ENCODE measurements at regions not wholly inside any gene's neighbourhood (a gene's known extent, or its start where the extent isn't known, plus 50 kb on each side); places are given as distances from the start of the nearest gene placed in this dataset.

GRCh38 chr12:98437806-98438595, 77.4 kb upstream of the TMPO start:
- Histone ChIP-seq H3K18ac (ENCODE audit: insufficient read length, low read depth, low read length) (no peak overlapping the region), H3K4me1 (ENCODE audit: insufficient read depth, low read length) (no peaks in the 10 kb centered on the region), H3K4ac (ENCODE audit: low read depth, low read length) (no peak overlapping the region), H3K23me2 (ENCODE audit: insufficient read length, low read depth, low read length, poor library complexity, severe bottlenecking) (no peaks in the 10 kb centered on the region), H4K20me1 (ENCODE audit: control insufficient read depth, insufficient read depth, insufficient read length) (no peaks in the 10 kb centered on the region), H4K8ac (replicated peaks; ENCODE audit: insufficient read length, low read depth, low read length) (no peak overlapping the region), H3K4me2 (ENCODE audit: insufficient read depth, insufficient read length, low read length) (no peak overlapping the region), H3K79me1 (ENCODE audit: insufficient read depth, low read depth, low read length, poor library complexity, severe bottlenecking) (no peaks in the 10 kb centered on the region), H4K5ac (ENCODE audit: insufficient read length, low read depth, low read length) (no peak overlapping the region), H2AFZ (ENCODE audit: low read length) (no peak overlapping the region), H2BK15ac (ENCODE audit: low read depth, low read length) (no peak overlapping the region), H3T11ph (ENCODE audit: low read length) (no peak overlapping the region), H3K23ac (ENCODE audit: insufficient read length, low read depth, low read length) (no peak overlapping the region), H2BK12ac (ENCODE audit: insufficient read length, low read depth, low read length) (no peak overlapping the region), H2BK120ac (ENCODE audit: low read depth, low read length, poor library complexity, severe bottlenecking) (no peak overlapping the region), H2BK20ac (ENCODE audit: low read depth, low read length, poor library complexity, severe bottlenecking) (no peak overlapping the region), H3K27ac (ENCODE audit: insufficient read length, low read depth, low read length) (no peak overlapping the region), H2BK5ac (ENCODE audit: insufficient read length, low read length) (no peak overlapping the region), H4K91ac (ENCODE audit: insufficient read length, low read depth, low read length) (no peak overlapping the region), H3K9me3 (ENCODE audit: control insufficient read depth, low read depth, low read length) (no peaks in the 10 kb centered on the region), H3K27me3 (ENCODE audit: insufficient read depth, low read length) (no peaks in the 10 kb centered on the region), H3K79me2 (ENCODE audit: insufficient read depth, low read length) (no peaks in the 10 kb centered on the region), H3K56ac (ENCODE audit: insufficient read length, low read depth, low read length) (no peak overlapping the region), H3K14ac (ENCODE audit: insufficient read depth, low read length) (no peak overlapping the region), H3K9ac (ENCODE audit: extremely low read depth, insufficient read length, low read length) (no peak overlapping the region), H2AK5ac (ENCODE audit: insufficient read length, low read length) (no peak overlapping the region)
- Mint-ChIP-seq H3K4me1 (peaks cover 10 to 15% of the 10 kb centered on the region in 2 experiments), H3K9me3 (peaks cover 10% of the 10 kb centered on the region in 2 experiments; a peak in 3 of 5 replicates), H3K27ac (no peak overlapping the region), H3K27me3 (ENCODE audit: low read depth) (no peaks in the 10 kb centered on the region), H3K36me3 (ENCODE audit: insufficient read depth in 1 of 3, low read depth in 3 of 3) (peaks cover 0 to 8% (median 0%) of the 10 kb centered on the region in 3 experiments; a peak in 2 of 7 replicates), H3K4me3 (no peak overlapping the region)
- DNase-seq: no peak
- TF ChIP-seq CTCF (conservative IDR thresholded peaks at IDR 0.05): no peak
- WGBS (ENCODE audit: extremely low coverage, insufficient read length, low lambda C conversion rate): no CpG with 5 or more reads among the region's 1 CpG

All from H9 (cell line).